Kidney tubule cell (primary cell): ENCODE measurements at regions not wholly inside any gene's neighbourhood (a gene's known extent, or its start where the extent isn't known, plus 50 kb on each side); places are given as distances from the start of the nearest gene placed in this dataset.
A peak's percentile ranks its signal among the peaks of the same experiment; 100 is the strongest.
"Not testable (repeated sequence)": the region's sequence is repeated elsewhere in the genome, so short reads cannot be mapped to it uniquely, and the experiment has no call there.

Experiments
- DNase-seq: peaks from one replicate; pipeline ENCODE4 v3.0.0-alpha.2; 2018; ENCODE audit warnings: low spot score

- DNase-seq = not testable (repeated sequence)
Observed at GRCh38 chr13:65490725-65491124, 1739.4 kb downstream of the PCDH9 start.

- no peak for DNase-seq
Observed at GRCh38 chr13:65488606-65489005, 1741.5 kb downstream of the PCDH9 start.

GRCh38 chr13:65479692-65480091 lies 1750.4 kb downstream of the PCDH9 start:
- DNase-seq = no peak

GRCh38 chr13:65473196-65473595 lies 1756.9 kb downstream of the PCDH9 start:
- no peak for DNase-seq

- DNase-seq = no peak
Observed at GRCh38 chr13:65472336-65472735, 1757.8 kb downstream of the PCDH9 start.

GRCh38 chr13:65470781-65471180 lies 1759.4 kb downstream of the PCDH9 start:
- DNase-seq = no peak

- DNase-seq = no peak
Observed at GRCh38 chr13:65468628-65469027, 1761.5 kb downstream of the PCDH9 start.

- DNase-seq = peak; percentile 12
Observed at GRCh38 chr13:65461590-65461989, 1768.5 kb downstream of the PCDH9 start.

GRCh38 chr13:65460136-65460535 lies 1770.0 kb downstream of the PCDH9 start:
- DNase-seq = no peak

- no peak for DNase-seq
Observed at GRCh38 chr13:65456150-65456912, 1773.8 kb downstream of the PCDH9 start.

- DNase-seq = no peak
Observed at GRCh38 chr13:65454403-65454802, 1775.7 kb downstream of the PCDH9 start.

- peak; percentile 28 for DNase-seq
Observed at GRCh38 chr13:65453982-65454381, 1776.2 kb downstream of the PCDH9 start.

- no peak for DNase-seq
Observed at GRCh38 chr13:65445340-65445739, 1784.8 kb downstream of the PCDH9 start.

- DNase-seq = no peak
Observed at GRCh38 chr13:65435590-65435989, 1794.5 kb downstream of the PCDH9 start.

- no peak for DNase-seq
Observed at GRCh38 chr13:65417953-65418352, 1812.2 kb downstream of the PCDH9 start.

- DNase-seq = no peak
Observed at GRCh38 chr13:65416784-65417183, 1813.4 kb downstream of the PCDH9 start.

- no peak for DNase-seq
Observed at GRCh38 chr13:65414187-65414586, 1815.9 kb downstream of the PCDH9 start.

GRCh38 chr13:65411521-65411920 lies 1818.6 kb downstream of the PCDH9 start:
- no peak for DNase-seq

GRCh38 chr13:65410791-65411190 lies 1819.3 kb downstream of the PCDH9 start:
- no peak for DNase-seq

- DNase-seq = no peak
Observed at GRCh38 chr13:65401315-65401714, 1828.8 kb downstream of the PCDH9 start.

- no peak for DNase-seq
Observed at GRCh38 chr13:65400702-65401101, 1829.4 kb downstream of the PCDH9 start.

- no peak for DNase-seq
Observed at GRCh38 chr13:65387743-65388347, 1842.3 kb downstream of the PCDH9 start.

- no peak for DNase-seq
Observed at GRCh38 chr13:65378943-65379519, 1851.1 kb downstream of the PCDH9 start.
